Fibroblast of the aortic adventitia (primary cell): ENCODE measurements at regions not wholly inside any gene's neighbourhood (a gene's known extent, or its start where the extent isn't known, plus 50 kb on each side); places are given as distances from the start of the nearest gene placed in this dataset.

Experiments
- DNase-seq: peaks from one replicate; pipeline ENCODE4 v3.0.0-alpha.2; 2010; ENCODE audit warnings: low read depth
- H3K4me3 ChIP-seq: 2 replicates; pipeline ENCODE4 v1.5.1; 2011; ENCODE audit warnings: low read depth, mild to moderate bottlenecking, control low read depth, low read length, moderate library complexity
- TF ChIP-seq, protein P1 (sequence below): IDR thresholded peaks from 2 replicates; pipeline ENCODE4 v1.5.1; 2011; ENCODE audit warnings: mild to moderate bottlenecking, low read length, control low read depth, inconsistent platforms; ENCODE audit not compliant: insufficient read depth

DNA sequence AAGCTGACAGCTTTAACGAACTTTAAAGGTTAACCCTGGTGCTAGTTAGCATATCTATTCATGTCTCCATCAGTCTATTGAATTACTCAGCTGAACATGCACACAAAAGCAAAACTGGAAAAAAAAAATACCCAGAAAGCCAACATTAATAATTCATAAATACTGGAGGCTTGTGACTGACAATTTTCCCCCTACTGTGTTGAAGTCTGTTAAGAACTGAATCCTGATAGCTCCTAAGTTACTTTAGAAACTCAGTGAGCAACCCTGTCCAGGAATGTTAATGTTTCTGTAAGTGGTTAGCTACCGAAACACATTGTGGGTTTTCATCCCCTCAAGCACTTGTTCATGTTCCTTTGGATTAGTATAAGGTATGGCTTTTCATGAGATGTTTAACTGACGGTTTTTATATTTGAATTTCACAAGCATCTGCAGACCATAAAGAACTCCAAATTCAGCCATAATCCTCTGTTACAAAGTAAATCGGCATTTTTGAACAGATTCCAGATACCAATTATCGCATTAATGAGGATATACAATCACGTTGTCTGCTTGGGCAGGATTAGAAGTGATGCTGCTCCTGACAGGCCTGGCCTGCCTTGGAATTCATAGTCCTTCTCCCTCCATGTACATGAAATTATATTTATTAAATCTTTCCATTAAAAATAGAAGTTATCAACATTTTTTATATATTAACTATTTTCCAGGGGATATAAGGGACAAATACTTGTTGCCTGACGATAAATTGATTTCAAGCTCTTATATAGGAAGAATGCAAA is 331.2 kb downstream of the TLE4 start:
- DNase-seq = no peak
- TF ChIP-seq, protein P1, sequence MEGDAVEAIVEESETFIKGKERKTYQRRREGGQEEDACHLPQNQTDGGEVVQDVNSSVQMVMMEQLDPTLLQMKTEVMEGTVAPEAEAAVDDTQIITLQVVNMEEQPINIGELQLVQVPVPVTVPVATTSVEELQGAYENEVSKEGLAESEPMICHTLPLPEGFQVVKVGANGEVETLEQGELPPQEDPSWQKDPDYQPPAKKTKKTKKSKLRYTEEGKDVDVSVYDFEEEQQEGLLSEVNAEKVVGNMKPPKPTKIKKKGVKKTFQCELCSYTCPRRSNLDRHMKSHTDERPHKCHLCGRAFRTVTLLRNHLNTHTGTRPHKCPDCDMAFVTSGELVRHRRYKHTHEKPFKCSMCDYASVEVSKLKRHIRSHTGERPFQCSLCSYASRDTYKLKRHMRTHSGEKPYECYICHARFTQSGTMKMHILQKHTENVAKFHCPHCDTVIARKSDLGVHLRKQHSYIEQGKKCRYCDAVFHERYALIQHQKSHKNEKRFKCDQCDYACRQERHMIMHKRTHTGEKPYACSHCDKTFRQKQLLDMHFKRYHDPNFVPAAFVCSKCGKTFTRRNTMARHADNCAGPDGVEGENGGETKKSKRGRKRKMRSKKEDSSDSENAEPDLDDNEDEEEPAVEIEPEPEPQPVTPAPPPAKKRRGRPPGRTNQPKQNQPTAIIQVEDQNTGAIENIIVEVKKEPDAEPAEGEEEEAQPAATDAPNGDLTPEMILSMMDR = no peak
- H3K4me3 ChIP-seq = no peak overlapping the region

DNA sequence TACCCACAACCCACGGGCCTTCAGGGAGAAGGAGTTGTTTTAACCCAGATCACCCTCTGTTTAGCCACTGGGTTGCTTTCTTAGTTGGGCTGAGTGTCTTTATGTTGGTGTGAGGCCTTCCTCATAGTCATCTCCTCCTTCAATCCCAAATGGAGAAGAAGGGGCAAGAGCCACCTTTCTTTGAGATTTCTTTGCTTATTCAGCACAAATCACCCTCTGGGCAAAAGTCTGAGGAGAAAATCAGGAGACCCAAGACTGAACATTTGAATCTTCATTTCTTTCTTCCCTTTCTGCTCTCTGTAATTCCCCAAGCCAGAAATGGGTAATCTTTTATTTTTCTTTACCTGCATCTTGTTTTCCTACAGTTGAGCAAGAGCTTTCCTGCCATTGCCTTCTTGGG is 329.0 kb downstream of the TLE4 start:
- no peak overlapping the region for H3K4me3 ChIP-seq
- DNase-seq = no peak
- TF ChIP-seq, protein P1 = no peak

DNA sequence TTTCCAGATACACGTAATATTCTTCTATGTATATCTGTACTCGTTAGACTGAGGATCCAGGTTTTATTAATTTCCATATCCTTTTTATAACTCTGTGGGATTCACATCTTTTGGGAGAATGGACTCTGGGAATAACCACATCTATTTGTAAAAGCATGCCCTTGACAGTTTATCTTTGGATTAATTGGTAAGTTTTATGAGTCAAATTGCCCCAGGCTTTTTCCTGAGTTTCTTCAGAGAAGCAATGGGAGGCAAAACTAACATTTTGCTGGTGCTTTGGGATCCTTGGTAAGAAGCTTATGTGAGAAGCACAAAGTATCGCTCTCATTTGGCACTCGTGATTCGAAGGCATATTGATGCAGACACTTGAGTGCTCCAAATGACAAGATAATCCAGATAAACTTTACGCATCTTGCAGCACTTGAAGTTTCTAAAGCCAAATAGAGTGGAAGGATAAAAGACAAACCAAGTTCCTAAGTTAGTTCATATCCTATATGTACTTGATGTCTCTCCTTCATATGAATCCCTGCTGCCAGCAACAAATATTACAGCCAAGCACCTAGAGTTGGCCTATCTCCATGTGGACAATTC is 324.7 kb downstream of the TLE4 start:
- no peak for DNase-seq
- no peak overlapping the region for H3K4me3 ChIP-seq
- TF ChIP-seq, protein P1 = no peak

DNA sequence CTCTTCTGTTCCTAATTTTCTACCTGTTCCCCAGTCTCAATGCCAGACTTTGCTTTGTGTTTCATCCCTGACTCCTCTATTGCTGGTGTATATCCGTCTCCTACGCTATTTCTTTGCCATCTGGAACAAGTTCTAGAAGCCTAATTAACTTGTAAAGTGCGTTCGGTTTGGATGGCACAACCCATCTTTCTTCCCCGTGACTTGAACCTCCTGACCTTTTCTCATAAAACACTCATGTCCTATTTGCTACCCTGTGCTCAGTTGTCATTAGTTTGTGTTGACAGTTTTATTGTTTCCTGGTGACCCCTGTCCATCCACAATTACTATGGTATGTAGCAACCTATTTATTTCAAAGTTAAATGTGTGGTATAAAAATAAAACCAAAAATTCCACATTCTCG is 323.5 kb downstream of the TLE4 start:
- no peak overlapping the region for H3K4me3 ChIP-seq
- no peak for DNase-seq
- TF ChIP-seq, protein P1 = no peak

DNA sequence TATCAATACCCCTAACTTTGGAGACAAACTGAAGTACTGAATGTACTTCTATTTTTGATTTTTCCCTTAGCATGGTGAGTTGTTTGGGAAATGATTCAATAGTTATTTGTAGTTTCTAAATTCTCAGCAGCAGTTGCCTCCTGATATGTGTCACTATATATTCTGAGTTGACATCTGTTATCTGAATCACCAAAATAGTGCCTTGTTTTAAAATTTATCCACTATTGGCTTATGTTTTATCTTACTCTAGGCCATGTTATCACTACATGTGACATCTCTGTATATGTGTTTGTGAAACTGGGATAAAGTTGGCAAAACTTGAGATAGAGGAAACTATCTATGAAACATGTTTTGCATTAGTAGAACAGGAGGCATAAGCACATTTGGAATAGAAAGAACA is 317.6 kb downstream of the TLE4 start:
- H3K4me3 ChIP-seq = no peak overlapping the region
- TF ChIP-seq, protein P1 = no peak

DNA sequence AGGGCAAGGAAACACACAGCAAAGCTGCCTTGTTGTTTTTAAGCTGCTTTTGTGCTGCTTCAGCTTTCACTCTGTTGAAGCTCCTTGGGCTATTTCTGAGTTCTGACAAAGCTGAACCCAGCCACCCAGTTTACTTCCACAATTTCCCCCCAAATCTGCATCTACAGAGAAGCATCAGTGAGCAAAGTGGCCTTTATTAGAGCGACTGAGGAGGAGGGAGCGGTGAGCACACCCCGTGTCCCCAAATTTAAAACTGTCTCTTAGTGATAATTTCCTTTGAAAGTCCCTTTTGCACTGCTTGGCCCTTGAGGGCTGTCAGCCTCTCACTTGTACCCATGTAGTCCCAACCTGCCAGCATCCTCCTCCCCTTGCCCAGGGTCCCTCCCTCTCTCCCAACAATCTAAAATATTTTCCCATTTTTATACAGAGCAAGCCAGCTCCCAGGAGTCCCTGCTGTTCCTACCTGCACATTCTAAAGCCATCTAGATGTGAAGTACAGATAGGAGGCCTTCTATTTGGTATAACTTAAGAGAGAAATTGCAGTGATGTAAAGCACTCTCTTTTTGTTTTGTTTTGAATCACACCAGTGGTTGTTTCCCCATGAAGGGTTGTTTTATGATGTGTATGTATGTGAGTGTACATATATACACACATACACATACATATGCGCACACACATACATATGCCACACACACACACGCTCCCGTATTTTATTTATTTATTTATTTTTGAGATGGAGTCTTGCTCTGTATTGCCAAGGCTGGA is 313.5 kb downstream of the TLE4 start:
- TF ChIP-seq, protein P1 = no peak
- H3K4me3 ChIP-seq = no peak overlapping the region
- no peak for DNase-seq

More for the DNA sequence above, 317.6 kb downstream of the TLE4 start:
- DNase-seq = no peak
